ENCODE measurements at regions not wholly inside any gene's neighbourhood (a gene's known extent, or its start where the extent isn't known, plus 50 kb on each side); places are given as distances from the start of the nearest gene placed in this dataset.

- Histone ChIP-seq H3K4me3 (ENCODE audit: low read depth in 1 of 3, low read length in 3 of 3) (no peak overlapping the region), H3K36me3 (ENCODE audit: control insufficient read depth in 4 of 4, insufficient read depth in 3 of 4, low read depth in 1 of 4, low read length in 3 of 4) (no peaks in the 10 kb centered on the region), H3K9me3 (ENCODE audit: control insufficient read depth in 4 of 4, low read length in 3 of 4) (no peaks in the 10 kb centered on the region), H3K9ac (ENCODE audit: low read depth in 1 of 2, low read length in 2 of 2) (no peak overlapping the region), H3K27ac (ENCODE audit: low read depth in 1 of 2, low read length in 2 of 2) (no peak overlapping the region), H3K27me3 (ENCODE audit: control insufficient read depth in 4 of 4, insufficient read depth in 4 of 4, low read length in 3 of 4) (no peaks in the 10 kb centered on the region), H3K4me1 (ENCODE audit: control insufficient read depth in 4 of 4, insufficient read depth in 4 of 4, low read length in 3 of 4) (no peaks in the 10 kb centered on the region)
- no peak for TF ChIP-seq HNF4G (IDR thresholded peaks at IDR 0.05)
- no peak for TF ChIP-seq GABPA (IDR thresholded peaks at IDR 0.05 in 1 of 2, conservative IDR thresholded peaks at IDR 0.05 in 1 of 2)
- no peak for TF ChIP-seq JUND (IDR thresholded peaks at IDR 0.05)
- TF ChIP-seq CTCF (IDR thresholded peaks at IDR 0.05; ENCODE audit: low read depth, low read length, missing input control), result no peak
- TF ChIP-seq MAX (IDR thresholded peaks at IDR 0.05), result no peak
- no peak for TF ChIP-seq ZBTB33 (IDR thresholded peaks at IDR 0.05)
- TF ChIP-seq TAF1 (conservative IDR thresholded peaks at IDR 0.05), result no peak
- DNase-seq (ENCODE audit: low spot score), result no peak
- WGBS, result 73% methylated on average over 3 of the region's 3 CpGs
Observed at GRCh38 chr14:39812532-39813320, 380.5 kb upstream of the FBXO33 start.

GRCh38 chr14:39807271-39807670, 375.0 kb upstream of the FBXO33 start:
- TF ChIP-seq MAX (IDR thresholded peaks at IDR 0.05) (no peak), SP1 (IDR thresholded peaks at IDR 0.05) (no peak), ZBTB33 (IDR thresholded peaks at IDR 0.05) (no peak), HNF4A (conservative IDR thresholded peaks at IDR 0.05) (no peak), RAD21 (IDR thresholded peaks at IDR 0.05) (no peak), RXRA (IDR thresholded peaks at IDR 0.05) (no peak), YY1 (IDR thresholded peaks at IDR 0.05) (no peak), CTCF (IDR thresholded peaks at IDR 0.05; ENCODE audit: low read depth, low read length, missing input control) (no peak), ATF3 (IDR thresholded peaks at IDR 0.05) (no peak), HNF4G (IDR thresholded peaks at IDR 0.05) (no peak), EGR1 (IDR thresholded peaks at IDR 0.05; ENCODE audit: low read depth in 2 of 2) (no peak), FOXA2 (IDR thresholded peaks at IDR 0.05) (no peak), REST (IDR thresholded peaks at IDR 0.05) (no peak), JUND (IDR thresholded peaks at IDR 0.05) (no peak), GABPA (IDR thresholded peaks at IDR 0.05 in 1 of 2, conservative IDR thresholded peaks at IDR 0.05 in 1 of 2) (no peak), FOXA1 (IDR thresholded peaks at IDR 0.05) (no peak), TAF1 (conservative IDR thresholded peaks at IDR 0.05) (no peak), NR2F2 (IDR thresholded peaks at IDR 0.05) (no peak)
- no peak overlapping the region for H3K27ac ChIP-seq (ENCODE audit: low read depth in 1 of 2, low read length in 2 of 2)
- no peaks in the 10 kb centered on the region for H3K27me3 ChIP-seq (ENCODE audit: control insufficient read depth in 4 of 4, insufficient read depth in 4 of 4, low read length in 3 of 4)
- no peak for DNase-seq (ENCODE audit: low spot score)
- H3K9me3 ChIP-seq (ENCODE audit: control insufficient read depth in 4 of 4, low read length in 3 of 4), result no peaks in the 10 kb centered on the region
- no peaks in the 10 kb centered on the region for H3K36me3 ChIP-seq (ENCODE audit: control insufficient read depth in 4 of 4, insufficient read depth in 3 of 4, low read depth in 1 of 4, low read length in 3 of 4)
- no peaks in the 10 kb centered on the region for H3K4me1 ChIP-seq (ENCODE audit: control insufficient read depth in 4 of 4, insufficient read depth in 4 of 4, low read length in 3 of 4)
- 83% methylated on average over 3 of the region's 3 CpGs for WGBS
- no peak overlapping the region for H3K4me3 ChIP-seq (ENCODE audit: low read depth in 1 of 3, low read length in 3 of 3)
- H3K9ac ChIP-seq (ENCODE audit: low read depth in 1 of 2, low read length in 2 of 2), result no peak overlapping the region
